HG03558 (cell line): ENCODE measurements at regions not wholly inside any gene's neighbourhood (a gene's known extent, or its start where the extent isn't known, plus 50 kb on each side); places are given as distances from the start of the nearest gene placed in this dataset.

Experiments used
- ATAC-seq: cut with Tn5 transposase; IDR thresholded peaks from one replicate; pipeline ENCODE4 v1.9.1; 2021; ENCODE audit warnings: moderate number of reproducible peaks; ENCODE audit not compliant: unreplicated experiment; ENCODE audit errors: extremely low read depth

DNA sequence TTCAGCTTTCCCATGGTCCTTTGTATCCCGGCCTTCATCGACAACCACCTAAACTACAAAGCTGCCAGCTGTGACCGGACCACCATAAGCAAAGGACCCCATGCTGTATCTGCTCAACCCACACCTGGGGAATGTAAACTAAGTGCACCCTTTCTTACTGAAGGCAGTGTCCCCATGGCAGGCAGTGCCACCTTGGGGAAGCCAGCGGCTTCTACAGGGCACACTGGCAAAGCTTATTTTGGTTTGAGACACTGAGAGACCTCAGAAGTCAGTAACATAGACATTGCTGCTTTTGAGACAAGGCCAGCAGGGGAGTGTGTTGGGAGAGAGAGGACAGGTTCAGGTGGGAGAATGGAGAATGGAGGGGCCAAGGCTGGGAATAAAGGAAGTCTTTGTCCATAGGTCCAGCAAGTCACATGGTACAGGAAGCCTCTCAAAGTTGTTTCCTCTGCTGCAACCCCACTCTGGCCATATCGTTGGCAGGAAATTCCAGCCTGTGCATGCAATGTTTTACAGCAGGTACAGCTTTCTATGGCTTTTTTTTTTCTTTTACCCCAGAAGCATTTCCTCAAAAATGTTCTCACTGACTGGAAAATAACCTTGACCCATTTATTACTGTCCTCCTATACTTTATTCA is 85.9 kb upstream of the NPVF start:
- ATAC-seq = no peak

DNA sequence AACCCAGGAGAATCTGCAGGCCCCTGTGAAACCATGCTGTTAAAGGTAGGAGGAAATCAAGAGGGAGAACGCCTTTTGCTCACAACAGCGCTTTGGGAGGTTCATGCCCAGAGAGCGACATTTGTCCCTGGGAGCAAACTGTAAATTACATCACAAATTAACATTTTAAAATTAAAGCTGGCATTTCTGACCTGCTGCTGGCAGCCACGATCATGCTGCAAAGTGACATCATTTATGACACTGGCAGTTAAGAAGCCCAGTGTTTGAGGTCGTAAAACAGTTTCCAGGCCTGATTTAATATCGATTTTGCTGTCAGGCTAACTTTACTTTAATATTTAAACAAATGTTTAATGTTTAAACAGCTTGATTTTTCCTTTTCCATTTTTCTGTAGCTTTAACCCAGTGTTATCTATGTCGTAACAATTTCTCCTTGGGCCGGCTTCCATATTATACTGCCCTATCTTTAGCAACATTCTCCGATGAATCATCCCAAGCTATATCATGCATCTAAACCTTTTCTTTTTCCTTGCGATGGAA is 86.5 kb upstream of the NPVF start:
- ATAC-seq = no peak

DNA sequence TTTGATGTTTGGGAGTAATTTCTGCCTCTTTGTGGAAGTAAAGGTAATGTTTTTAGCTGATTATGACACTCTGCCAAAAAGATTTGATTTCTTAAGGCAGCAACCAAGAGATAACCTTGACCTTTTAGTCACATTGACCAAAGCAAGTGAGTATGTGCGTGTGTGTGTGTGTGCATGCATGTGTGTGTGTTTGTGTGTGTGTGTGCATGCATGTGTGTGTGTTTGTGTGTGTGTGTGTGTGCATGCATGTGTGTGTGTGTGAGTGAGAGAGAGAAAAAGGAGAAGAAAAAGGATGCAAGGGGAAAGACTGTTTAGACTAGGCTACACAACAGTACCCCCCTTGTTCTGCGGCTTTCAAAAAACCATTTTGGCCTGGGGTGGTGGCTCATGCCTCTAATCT is 88.1 kb upstream of the NPVF start:
- ATAC-seq = no peak

DNA sequence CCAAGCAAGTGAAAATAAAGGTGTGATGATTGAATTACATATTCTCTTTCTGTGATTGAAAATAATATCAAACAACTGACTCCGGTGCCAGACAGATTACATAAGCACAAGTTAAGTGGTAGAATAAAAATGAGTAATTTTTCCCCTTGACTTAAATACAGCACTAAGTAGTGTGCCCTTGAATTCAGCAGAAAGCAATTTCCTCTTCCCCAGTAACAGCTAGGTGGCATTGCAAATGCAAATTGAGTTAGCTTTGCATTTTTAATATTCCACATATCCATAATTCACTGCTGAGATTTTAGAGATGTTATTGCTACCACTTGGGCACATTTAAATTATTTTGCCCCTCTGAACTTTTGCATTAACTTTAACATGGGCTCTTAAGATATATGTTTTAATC is 89.8 kb upstream of the NPVF start:
- ATAC-seq = no peak

DNA sequence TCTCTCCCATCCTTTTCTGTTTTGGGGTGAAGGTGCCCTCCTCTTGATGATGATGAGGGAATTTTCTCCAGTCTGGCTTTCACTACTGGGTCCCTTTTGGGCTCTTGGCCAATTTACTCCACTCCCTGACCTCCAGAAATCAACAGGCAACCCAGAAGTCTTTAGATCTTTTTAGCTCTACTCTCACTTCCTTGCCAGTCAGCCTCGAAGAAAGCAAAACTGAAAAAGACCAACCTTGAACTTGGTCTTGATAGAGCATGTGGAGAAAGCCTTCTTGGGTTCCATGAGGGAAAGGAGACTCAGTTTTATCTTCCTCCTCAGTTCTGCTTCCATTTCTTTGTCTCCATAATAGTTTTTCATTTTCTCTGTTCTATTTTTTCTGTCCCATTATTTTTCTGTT is 91.4 kb upstream of the NPVF start:
- no peak for ATAC-seq

DNA sequence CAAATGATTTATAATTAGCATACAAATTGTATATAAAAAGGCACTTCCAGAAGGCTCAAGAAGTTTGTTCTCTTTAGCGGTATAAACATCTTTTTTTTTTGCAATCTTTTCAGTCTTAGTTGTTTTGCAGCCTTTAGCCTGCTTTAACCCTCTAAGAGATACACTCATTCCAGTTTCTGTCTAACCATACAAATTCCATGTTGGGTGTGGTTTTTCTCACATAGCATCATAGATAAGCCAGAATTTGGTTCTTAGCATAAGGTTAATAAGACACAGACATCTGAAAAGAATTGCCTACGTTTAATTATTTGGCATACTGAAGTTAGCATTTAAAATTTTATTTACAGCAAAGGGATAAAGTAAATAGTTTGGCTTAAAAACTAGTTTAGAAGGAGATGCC is 92.5 kb upstream of the NPVF start:
- ATAC-seq = no peak

DNA sequence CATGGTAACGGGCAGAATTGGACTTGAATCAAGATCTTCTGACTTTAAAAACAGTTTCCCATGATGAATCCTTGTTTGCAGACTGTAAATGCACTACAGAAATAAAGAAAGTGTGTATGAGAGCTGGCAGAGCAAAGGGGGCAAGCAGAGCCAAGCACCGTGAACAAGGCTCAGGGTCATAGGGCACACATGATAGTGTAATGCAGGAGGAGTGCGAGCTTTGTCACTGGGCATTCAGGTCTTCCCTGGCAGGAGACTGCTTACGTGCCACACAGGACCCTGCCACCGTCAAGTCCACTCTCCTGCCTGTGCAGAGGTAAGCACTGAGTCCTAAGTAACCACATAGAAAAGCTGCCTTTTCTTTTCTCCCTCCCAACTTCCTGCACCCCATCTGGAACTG is 93.1 kb upstream of the NPVF start:
- ATAC-seq = no peak

DNA sequence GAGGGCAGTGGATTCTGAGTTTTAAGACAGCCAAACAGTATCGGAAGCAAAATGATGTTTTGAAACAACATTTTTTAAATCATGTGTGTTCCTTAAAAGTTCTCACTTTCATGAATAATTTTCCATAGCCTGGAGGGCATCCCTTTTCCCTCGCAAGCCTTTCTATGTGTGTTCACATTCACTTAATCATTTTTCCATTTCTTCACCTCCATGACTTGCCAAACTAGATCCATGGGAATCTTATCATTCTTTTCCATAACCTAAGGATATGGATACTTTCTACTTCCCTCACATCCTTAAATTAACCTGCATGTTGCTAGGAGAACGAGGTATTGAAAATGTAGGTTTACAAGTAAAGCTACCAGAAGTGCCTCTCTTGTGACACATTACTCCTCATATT is 94.2 kb upstream of the NPVF start:
- no peak for ATAC-seq

DNA sequence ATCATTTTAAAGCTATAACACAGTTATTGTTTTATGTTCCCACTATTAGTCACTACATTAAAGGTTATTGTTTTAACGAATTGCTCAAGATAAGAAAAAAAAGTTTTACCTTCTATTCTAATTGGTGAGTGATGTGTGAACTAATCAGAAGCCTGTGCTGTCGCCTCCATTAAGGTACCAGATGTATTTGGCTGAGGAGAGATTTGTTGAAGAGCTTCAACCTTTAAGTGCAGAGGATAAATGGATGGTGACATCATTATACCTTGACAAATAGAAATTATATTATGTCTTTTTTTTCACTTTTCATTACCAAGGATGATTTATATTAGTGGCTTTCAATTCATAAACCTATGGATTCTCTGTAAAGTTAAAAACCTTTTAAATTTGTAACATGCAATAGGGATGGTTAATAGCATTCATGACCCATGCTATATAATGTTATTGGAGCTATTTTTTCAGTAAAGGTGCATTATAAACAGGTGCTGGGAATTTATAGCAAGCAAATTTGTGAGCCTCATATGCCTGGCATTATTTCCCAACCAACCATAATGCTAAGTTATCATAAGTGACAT is 97.0 kb upstream of the NPVF start:
- ATAC-seq = no peak

DNA sequence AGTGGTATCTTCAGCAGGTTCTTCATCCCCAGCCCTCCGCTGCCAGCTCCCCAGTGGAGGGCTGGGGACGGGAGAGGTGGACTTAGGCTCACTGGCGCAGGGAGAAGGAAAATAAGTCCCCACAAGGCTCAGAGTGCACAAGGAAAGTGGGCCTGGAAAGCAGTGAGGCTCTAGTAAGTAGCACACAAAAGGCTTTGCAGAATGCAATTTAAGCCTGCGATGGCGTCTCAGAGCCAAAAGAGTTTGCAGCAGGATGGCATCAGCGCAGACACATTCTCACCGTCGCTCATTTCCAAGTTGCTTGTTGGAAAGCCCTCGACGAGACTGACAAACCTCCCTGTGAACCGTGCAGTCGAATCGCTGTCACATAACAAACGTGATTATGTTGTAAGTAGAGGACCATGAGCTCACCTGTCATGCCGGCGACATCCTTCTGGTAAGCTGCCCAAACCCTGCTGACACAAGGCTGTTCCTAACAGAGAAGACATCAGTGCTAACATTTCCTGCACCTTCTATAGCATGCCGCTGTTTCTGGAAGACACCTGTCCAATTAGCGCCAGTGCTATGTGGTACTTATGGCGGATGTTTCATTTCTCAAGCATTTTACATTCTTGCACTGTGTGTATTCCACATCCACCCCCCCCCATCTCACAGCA is 98.3 kb upstream of the NPVF start:
- ATAC-seq = no peak

DNA sequence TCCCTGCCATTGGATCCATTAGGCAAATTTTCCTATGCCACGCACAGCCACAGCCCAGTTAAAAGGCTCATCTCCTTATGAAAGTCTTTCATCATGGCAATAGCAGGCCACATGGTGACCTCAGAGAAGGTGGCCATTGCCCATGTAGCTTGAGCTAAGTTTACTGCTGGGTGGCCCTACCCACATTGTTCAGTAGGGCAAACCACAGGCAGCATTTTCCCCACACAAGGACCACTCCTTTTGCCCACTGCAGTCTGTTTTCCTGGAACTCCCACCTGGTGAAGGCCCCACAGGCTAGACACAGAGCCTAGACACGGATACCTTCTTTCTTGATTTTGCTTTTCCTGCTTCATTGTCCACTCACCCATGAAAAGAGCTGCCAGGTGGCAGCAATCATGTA is 101.5 kb upstream of the NPVF start:
- ATAC-seq = no peak

DNA sequence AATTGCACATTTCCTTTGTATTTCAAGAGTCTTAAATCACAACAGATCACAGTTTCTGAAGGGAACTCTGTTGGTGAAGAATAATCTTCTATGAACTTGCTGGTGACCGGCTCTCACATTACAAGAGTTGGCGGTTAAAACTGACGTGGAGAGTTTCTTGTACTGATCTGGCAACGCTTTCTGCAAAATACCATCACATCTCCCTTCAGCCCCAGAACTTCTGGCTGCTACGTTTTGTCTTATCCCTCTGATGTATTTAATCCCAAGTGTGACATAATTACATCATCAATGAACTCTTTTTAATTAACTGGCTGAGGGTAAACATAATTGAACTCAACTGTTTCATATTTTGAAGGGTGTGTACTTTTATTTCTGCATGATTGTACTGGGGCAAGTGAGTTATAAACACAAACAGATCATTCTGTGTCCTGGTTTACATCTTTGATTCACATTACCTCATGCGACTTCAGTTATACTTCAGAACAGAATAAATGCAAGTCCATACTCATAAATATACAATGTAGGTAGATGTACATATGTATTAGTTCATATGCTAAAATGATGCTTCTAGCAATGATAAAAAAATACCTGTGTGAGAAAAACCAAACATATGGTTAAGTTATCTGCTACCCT is 105.1 kb upstream of the NPVF start:
- no peak for ATAC-seq

DNA sequence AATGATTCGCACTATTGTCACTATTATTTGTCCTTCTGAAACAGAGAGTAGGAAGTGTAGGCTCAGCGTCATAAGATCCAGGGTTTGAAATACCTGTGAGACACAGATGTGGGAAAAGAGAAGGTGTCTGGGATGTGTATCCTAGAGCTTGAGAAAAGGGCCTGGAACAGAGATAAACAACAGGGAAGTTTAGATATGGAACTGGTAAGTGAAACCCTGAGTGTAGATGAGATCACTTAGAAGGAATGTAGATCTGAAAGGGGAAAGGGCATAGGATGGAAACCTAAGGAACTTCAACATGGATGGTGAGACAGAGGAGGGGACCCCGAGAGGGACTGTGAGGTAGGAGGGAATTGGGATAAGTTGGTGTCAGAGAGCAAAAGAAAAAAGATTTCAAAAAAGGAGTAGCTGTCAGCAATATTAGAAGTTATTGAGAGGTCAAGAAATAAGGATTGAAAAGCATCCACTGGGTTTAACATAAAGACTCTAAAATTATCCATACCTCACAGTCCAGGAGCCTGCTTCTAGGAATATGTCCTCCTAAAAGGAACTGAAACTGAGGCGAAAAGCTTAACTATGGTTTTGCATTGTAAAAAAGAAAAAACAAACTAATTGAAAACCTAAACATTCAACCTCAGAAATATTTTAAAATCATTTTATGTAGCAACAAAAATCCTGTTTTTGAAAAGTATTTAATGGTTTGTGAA is 119.2 kb upstream of the NPVF start:
- ATAC-seq = no peak

DNA sequence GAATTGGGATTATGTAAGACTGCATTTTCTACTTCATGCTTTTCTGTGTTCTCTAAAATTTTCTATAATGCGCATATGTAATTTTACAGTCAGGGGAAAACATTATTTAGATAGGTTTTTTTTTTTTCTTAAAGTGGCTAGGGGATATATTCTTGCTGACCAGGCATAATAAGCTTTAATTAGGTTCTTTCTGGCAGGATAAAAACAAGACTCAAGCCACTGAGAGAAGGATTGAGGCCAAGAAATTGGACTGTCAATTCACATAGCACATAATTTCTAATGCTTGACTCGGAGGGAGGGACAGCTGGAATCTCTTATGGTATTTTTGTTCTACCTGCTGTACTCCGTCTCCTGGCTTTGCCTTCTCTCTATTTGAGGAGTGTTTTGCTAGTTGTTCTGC is 119.8 kb upstream of the NPVF start:
- ATAC-seq = no peak

DNA sequence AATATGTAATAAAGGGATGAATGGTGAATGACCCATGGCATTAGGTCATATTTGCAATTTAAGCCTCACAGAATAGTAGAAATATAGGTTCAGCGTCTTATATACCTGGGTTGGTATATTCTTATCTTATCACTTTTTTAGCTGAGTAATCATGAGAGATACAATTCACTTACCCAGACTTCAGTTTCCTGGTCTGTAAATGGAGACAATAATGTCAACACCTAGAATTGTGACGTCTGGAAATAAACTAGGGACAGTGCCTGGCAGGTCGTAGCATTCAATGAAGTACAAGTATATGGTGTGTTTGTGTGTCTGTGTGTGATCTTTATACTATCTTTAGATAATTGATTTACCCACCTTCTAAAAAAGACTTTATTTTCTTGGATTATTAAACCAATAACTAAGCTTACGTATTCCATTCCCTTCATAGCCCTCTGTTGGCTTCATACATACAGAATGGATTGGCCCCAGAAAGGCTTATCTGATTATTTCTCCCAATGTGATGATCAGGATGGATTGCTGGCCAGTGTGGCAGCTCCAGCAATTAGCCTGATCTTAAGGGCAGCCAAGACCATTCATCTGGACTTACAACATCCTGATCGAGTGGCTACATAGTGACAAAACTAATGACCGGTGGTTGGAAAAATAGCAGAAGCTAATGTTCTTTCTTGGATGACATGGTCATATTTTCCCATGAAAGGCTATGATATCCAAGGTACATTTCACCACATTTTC is 121.2 kb upstream of the NPVF start:
- ATAC-seq = no peak

DNA sequence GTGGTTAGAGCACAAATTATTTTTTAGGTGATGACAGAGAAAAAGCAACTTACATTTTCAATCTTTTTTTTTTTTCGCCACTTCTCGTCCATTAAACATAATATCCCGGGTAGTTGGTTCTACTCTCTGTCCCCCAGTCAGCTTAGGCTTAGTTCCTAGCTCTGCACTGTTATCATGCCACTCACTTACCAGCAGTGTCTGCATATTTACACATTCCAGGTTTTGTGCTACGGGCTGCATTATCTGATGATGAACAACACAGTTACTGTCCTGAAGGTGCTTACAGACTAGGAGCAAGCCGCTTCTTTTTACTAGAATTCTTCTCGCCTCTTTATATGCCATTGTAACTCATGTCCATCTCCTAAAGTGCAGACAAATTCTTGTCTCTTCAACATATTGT is 121.8 kb upstream of the NPVF start:
- no peak for ATAC-seq

DNA sequence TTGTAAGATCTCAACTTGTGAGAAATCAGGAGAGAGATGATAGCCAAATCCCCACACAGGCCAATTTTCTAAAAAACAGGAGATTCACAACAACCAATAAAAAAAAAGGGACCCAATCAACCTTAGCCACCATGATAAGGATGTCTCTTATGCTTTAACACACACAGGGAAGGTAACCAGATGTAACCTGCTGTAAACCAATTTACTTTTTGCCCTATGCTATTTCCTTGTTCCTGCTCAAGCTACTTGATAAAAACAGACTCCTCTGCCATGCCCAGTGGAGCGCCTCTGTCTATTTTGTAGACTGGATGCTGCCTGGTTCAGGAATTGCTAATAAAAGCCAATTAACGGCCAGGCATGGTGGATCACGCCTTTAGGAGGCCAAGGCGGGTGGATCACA is 123.5 kb upstream of the NPVF start:
- no peak for ATAC-seq

DNA sequence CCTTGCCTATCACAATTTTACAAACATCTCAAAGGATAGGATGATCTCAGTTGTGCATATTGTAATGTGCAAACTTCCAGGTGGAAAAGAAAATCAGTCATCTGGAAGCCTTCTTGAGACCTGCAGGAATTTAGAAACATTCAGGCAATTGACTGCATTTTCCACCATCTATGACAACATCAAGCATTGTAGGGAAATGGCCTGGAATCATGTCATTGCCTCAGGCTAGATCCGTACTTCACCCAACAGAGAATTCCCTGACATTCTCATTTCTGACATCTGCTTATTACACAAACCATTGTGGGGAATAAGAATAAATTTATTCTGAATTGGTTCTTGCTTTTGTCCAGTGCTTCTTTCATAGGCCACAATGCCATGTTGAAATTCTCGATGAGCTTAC is 124.9 kb upstream of the NPVF start:
- ATAC-seq = no peak

DNA sequence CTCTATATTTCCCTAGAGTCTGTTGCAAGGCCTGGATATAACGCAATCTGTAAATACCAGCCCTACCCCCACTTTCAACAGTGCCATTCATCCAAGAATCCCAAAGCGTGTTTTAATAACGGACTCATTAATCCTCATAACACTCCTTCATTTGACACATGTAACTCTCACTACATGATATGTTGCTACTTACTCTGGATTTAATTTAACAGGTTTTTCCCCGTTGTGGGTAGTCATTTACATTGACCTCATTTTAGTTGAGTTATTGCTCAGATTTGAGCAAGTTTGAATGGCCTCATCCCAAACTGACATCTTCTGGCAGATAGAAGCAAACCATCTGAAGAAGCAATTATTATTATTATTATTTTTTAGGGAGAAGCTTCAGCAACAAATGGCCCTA is 125.4 kb upstream of the NPVF start:
- ATAC-seq = no peak

DNA sequence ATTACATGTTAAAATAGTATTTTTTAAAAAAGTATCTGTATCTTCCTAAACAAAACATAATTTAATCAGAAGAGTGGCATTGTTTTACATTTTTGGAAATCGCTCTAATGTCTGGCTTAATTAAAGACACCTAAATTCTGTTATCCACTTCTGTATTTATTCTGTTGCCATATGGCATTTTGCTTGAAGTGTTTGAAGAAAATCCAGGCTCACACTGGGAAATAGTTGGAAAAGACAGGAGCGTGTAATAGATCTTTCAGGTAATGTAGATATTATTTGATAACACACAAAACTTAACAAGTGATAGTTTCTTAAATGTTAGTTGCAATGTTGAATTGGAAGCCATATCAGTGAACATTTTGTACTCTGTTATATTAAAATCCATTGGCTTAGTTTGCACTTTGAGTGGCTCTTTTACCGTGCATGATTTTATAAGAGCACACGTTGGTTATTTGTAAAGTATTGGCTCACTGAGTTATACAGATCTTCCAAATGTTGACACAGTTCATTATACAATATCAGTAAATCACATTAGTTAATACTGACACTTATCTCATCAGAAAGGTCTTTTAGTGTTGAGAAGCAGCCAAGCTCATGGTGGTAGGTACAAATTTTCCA is 128.4 kb upstream of the NPVF start:
- ATAC-seq = no peak
